ENCODE measurements at regions not wholly inside any gene's neighbourhood (a gene's known extent, or its start where the extent isn't known, plus 50 kb on each side); places are given as distances from the start of the nearest gene placed in this dataset.
"Not testable (repeated sequence)": the region's sequence is repeated elsewhere in the genome, so short reads cannot be mapped to it uniquely, and the experiment has no call there.

DNA sequence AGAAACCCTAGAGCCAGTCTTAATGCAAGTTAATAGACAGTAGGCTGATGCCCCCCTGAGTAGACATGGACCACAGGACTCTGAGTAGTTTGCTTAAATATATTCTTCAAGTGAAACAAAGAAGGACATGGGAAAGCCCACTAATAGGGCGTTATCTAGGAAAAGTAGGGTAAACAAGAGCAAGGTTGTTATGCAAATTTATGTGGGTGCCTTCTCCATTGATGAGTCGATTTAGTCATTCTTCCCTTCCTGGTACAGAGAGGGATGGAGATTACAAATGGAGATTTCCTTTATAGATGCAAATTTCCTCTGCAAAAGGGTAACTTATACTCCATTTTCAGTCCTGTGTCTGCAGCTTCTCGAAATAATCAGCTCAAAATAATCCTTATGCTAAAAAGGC is 262.0 kb downstream of the CD83 start:
- no peak for DNase-seq

GRCh38 chr6:14380086-14380820 is 262.7 kb downstream of the CD83 start:
- DNase-seq, result no peak

DNA sequence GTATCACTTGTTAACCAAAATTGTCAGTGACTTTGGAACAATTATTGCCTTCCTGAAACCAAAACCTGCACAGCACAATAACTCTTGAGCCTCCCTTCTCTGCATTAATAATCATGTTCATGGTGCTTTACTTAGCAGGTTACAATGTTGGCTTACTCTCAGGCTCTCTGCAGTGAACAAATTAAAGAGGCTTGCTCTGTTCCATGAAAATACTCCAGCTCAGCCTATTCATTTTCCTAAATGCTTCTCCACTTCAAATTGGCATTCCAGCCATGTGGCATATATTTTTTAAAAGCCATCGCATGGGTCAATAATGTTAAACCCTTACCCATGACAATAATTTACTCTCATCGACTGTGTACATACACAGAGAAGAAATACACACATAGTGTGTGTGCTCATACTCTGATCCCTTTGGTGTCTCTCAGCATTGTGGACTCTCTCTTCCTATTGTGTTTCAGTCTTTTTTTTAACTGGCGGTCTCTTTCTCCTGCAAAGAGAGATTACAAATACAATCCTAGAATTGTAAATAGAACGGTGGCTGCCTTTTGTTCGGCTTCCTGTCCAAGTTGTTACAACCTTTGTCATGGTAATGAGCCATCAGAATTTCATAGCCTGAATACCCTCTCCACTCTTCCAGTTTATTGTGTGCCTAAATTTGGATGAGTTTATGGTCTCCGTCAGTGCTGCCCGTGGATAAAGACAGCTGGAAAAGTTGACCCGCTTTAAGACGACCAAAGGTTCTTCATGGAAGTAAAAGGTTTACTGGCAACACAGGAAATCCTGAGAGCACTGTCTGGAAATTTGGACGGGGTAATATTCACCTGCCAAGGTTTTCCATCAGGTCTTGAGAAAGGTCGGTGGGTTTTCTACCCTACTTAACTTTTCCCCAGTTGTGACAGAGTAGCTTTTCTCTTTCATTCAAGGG is 263.6 kb downstream of the CD83 start:
- DNase-seq, result no peak

GRCh38 chr6:14381829-14382677 is 264.5 kb downstream of the CD83 start:
- peak; percentile 26 for DNase-seq

DNA sequence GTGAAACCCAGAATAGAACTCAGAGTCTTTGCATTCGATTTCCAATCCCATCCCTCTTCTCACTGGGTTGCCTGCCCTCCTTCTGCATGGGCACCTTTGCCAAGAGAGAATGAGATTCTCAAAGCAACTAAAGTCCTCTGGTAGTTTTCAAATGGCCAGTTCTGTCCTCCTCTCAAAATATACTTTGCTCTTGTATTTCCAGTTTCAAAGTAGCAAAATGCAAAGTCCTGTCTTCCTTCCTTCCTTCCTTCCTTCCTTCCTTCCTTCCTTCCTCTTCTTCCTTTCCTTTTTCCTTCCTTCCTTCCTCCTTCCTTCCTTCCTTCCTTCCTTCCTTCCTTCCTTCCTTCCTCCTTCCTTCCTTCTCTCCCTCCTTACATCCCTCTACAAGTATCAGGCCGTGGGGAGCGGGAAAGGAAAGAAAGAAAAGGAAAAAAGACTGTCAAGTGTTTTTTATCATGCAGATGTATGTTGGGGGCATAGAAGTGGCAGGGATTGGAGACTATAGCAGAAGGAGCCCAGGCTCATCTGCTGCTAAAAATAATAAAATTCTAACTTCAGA is 265.2 kb downstream of the CD83 start:
- DNase-seq, result no peak

GRCh38 chr6:14383393-14384174 is 266.0 kb downstream of the CD83 start:
- no peak for DNase-seq

DNA sequence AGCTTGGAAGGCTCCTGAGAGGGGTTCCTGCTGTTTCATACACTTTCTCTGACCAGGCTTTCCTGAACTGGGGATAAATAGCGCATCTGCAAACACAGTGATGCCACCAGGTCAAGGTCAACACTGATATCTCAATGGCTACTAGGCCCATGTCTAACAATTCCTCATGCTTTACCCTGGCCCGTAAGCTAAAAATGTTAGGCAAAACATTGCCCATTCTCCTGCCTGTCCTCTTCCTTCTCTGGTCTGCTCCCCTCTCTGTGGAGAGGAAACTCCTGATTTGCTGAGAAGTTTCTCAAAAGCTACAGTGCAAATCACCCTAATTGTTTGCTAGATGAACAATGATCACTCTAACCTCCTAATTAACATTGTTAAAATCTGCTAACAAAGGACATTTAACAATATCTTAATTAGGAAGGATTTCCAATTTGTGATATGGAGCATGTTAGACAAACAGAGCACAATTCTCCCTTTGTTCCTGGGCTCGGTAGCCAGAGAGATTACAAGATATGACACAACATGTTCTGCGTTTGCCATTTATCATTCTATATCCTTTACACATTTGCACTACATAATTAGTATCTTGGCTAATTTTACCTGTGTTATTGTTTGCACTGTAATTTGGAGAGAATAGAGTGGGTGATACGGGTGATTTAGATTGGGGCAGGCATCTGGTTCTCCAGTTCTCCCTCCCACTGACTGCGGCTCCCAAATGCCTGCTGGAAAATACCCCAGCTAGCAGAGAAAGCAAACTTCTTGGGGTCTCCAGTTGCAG is 266.8 kb downstream of the CD83 start:
- DNase-seq, result no peak

- no peak for DNase-seq
Observed at GRCh38 chr6:14386263-14386662, 268.7 kb downstream of the CD83 start.

DNA sequence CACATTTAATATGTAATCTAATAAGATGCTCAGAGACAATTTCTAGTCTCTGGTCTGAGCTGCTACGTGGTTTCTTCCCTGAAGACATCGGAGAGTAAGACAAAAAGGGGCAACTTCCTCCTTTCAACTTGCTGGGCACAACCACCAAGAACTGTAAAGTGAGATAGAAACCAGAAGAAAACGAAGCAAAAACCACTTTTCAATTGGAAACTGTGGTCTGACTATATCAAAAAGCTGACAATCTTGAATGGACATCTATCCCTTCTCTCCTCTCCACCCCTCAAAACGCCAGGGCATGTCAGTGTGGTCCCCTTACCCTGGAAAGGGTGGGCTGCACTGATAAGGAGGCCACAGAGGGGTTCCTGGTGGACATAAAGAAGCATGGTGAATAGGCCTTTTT is 269.1 kb downstream of the CD83 start:
- DNase-seq, result no peak

DNA sequence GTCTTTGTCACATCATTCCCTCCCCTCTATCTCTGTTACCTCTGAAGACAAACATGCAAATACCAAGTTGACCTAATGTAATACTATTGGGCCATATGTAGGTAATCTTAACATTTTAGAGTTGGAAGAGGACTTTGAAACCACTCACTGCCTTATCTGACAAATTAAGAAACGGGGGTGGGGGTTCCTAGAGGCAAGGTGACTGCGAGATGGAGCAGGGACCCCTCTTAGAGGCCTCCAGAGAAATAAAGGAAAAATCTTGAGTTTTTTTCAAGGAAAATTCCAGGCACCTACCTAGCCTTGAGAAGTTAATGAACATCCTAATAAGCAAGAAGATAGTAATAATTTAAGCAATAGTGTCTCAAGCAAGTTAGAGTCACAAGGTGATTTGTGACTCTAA is 270.8 kb downstream of the CD83 start:
- DNase-seq, result no peak

GRCh38 chr6:14389776-14390175 is 272.2 kb downstream of the CD83 start:
- not testable (repeated sequence) for DNase-seq

- no peak for DNase-seq
Observed at GRCh38 chr6:14390805-14391204, 273.2 kb downstream of the CD83 start.

GRCh38 chr6:14393910-14394309 is 276.3 kb downstream of the CD83 start:
- no peak for DNase-seq

DNA sequence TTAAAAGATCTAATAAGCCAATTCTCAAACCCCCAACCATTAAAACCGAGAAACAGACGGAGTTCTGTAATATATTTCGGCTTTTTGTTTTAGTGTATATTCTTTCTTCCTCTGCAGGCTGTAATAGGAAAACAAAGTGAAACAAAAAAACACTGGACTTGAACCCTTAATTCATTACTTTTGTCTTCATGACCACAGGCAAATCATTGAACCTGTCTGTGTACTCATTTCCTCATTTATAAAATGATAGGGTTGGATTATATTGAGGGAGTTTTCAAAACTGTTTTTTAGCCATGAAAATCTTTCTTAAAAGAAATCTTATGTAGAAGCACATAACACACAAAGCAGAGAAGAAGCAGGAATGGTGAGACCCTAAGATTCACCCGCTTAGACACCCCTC is 278.8 kb downstream of the CD83 start:
- no peak for DNase-seq

DNA sequence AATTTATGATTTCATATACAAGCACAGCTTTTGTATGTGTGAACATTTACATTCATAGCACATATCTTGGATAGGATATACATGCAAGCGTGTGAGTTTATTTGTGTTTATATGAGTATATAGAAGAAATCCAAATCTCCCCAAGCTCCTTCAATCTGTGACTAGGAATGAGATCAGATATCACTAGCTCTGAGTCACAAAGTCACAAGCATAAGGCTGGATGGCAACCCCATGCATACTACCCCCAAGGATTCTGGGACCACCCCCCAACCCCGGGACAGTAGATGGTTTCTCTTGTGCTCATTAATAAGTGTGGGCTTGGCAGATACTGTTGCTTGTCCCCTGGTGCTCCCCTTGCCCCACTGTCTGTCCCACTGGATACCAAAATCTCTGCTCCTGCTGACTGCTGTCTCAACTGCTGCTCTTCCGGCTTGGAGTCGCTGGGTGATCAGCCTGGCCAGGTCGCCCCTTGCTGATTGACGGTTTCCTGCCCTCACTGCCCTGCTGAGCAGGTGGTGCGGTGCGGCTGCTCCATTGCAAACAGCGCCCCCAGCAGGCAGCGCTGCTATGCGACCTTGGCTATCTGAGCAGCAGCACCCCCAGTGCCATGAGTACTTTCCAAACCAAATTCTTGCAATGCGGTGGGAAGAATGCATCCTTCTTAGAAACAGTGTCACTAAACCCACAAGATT is 279.4 kb downstream of the CD83 start:
- no peak for DNase-seq

- DNase-seq, result no peak
Observed at GRCh38 chr6:14397518-14397901, 279.9 kb downstream of the CD83 start.

DNA sequence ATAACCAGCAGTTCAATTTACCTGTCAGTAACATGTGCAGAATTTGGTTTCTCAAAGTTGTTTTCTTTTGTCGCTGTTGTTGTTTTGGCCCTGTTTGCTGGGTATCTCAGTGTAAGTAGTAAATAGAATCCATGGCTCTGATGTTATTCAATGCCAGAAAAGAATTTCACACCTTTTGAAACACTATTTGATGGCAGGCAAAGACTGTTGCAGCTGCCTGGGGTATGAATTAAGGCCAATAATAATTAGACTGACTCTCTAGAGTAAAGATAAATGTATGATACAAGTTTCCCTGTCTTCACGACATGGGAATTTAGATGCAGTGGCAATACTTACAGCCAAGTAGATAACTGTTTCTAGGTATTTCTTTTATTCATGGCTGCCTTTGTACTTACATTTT is 281.4 kb downstream of the CD83 start:
- DNase-seq, result no peak

DNA sequence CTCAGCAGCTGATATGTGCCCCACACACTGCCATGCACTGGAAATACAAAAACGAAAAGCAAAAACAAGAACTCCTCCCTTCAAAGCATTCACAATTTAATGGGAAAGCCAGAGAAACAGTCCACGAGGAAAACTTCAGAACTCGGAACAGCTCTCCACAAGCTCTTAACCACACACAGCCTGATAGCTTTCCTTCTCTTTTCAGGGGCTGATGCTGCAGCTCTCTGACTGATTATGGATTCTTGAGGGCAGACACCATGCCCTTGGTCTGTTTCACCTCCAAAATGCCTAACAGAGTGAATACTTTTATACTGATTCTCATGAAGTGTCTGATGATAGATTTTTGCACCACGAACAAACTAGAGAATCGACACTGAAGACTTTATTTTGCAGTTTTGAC is 282.1 kb downstream of the CD83 start:
- no peak for DNase-seq

GRCh38 chr6:14401246-14401645 is 283.7 kb downstream of the CD83 start:
- no peak for DNase-seq

DNA sequence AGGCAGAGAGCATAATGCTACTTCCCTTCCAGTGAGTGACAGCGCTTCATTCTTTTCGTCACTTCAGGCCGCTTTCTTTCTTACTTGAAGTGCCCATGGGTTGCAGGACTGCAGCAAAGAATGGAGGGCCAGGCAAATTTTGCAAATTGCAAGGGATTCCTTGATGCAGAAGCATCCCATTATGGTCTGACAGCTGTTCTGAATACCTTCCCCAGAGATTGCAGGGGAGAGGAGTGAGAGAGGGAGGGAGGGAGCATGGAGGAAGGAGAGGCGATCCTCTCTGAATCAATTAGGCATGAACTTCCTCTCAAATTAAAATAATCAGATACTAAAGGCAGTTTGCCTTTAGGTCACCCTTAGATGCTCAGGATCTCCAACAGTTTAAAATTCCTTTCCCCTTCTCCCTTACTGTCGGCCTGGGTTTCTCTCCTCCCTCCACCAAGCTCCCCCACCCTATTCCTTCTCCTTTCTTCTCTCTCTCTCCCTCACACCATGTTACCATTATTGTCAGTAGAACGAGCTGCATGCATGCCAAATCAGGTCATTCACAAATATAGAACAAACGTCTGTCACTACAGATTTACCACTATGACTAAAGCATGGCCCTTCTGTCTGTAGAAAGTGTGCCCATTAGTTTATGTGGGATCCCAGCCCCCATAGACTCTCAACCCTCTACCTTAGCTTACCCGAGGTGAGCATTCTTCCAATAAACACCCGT is 289.2 kb downstream of the CD83 start:
- peak; percentile 75 for DNase-seq

Data from NCI-H2171 (cell line).